Transverse colon (tissue), 4 donors: ENCODE measurements at regions not wholly inside any gene's neighbourhood (a gene's known extent, or its start where the extent isn't known, plus 50 kb on each side); places are given as distances from the start of the nearest gene placed in this dataset.
"Not testable (repeated sequence)": the region's sequence is repeated elsewhere in the genome, so short reads cannot be mapped to it uniquely, and the experiment has no call there.

ENCODE experiments used
- DNase-seq: peaks from one replicate; pipeline ENCODE4 v3.0.0-alpha.2; 2019
- H3K27ac ChIP-seq, 4 donors: fragments of 200-600 bp; sonication (generic); 2 replicates each; pipeline ENCODE4 v1.5.1; 2016 to 2018; ENCODE audit warnings: inconsistent platforms in 4 of 4
- H3K27me3 ChIP-seq: fragments of 200-600 bp; sonication (generic); 2 replicates; pipeline ENCODE4 v1.5.1; 2017; ENCODE audit warnings: inconsistent platforms
- H3K36me3 ChIP-seq, 4 donors: fragments of 200-600 bp; sonication (generic); 2 replicates each; pipeline ENCODE4 v1.5.1; 2017 to 2019; ENCODE audit warnings: inconsistent platforms in 4 of 4
- H3K4me1 ChIP-seq, 4 donors: fragments of 200-600 bp; sonication (generic); 2 replicates each; pipeline ENCODE4 v1.5.1; 2017 to 2020; ENCODE audit warnings: inconsistent platforms in 4 of 4
- H3K4me3 ChIP-seq, 4 donors: fragments of 200-600 bp; sonication (generic); 1 replicate in 1 of 4; 2 replicates in 3 of 4; pipeline versions ENCODE4 v1.5.1 to v1.6.1; 2017 to 2019; ENCODE audit warnings: inconsistent platforms in 4 of 4
- H3K9me3 ChIP-seq, 2 donors: fragments of 200-600 bp; sonication (generic); 2 replicates each; pipeline ENCODE4 v1.5.1; 2017 to 2019; ENCODE audit warnings: inconsistent platforms in 2 of 2
- CTCF ChIP-seq, 5 experiments: fragments of 200-600 bp in 3 of 5; fragments of 450-650 bp in 2 of 5; sonication (generic) in 3 of 5; IDR thresholded peaks; 1 replicate in 2 of 5; 2 replicates in 3 of 5; pipeline ENCODE4 v1.5.1; 2016 to 2017; ENCODE audit warnings: antibody characterized with exemption in 5 of 5, inconsistent platforms in 3 of 5, mild to moderate bottlenecking in 2 of 5, moderate library complexity in 1 of 5
- EP300 ChIP-seq: sonication (generic); formaldehyde crosslinking; IDR thresholded peaks from one replicate; pipeline ENCODE4 v1.6.1; 2017; ENCODE audit warnings: antibody characterized with exemption, low read depth
- POLR2A ChIP-seq: fragments of 450-650 bp; IDR thresholded peaks from one replicate; pipeline ENCODE4 v1.6.1; 2016; ENCODE audit warnings: antibody characterized with exemption, mild to moderate bottlenecking, moderate library complexity
- POLR2AphosphoS5 ChIP-seq, 3 donors: sonication (generic); formaldehyde crosslinking; IDR thresholded peaks; one replicate each; pipeline ENCODE4 v1.6.1; 2016; ENCODE audit warnings: antibody characterized with exemption in 3 of 3
- WGBS, 2 donors: methylation state at CpG; one replicate each; pipeline ENCODE4 v1.1.5; 2018; ENCODE audit warnings: low coverage in 1 of 2; 5-methylcytosine and 5-hydroxymethylcytosine counted together
- in situ Hi-C, 4 donors: fragments of 200-750 bp; cut with MboI; loops; one replicate each; pipeline versions ENCODE4 v1.15.0 to v1.15.1; 2017; ENCODE audit warnings: low sequenced_read_pairs in 3 of 4, low pct_ligation_motif_present in 1 of 4, low pct_unique_long_range_greater_than_20kb in 1 of 4
- intact Hi-C: fragments of 100-400 bp; cut with DNase I; formaldehyde crosslinking; loops from one replicate; pipeline ENCODE4 v1.15.1; 2023; ENCODE audit warnings: low total_unique reads

- TF ChIP-seq POLR2A = no peak
- no peak for TF ChIP-seq CTCF (IDR thresholded peaks at IDR 0.05)
- TF ChIP-seq EP300 = no peak
- Histone ChIP-seq H3K4me3 (no peak overlapping the region), H3K36me3 (no peaks in the 10 kb centered on the region), H3K4me1 (no peaks in the 10 kb centered on the region), H3K27me3 (no peaks in the 10 kb centered on the region), H3K27ac (no peak overlapping the region), H3K9me3 (no peaks in the 10 kb centered on the region)
- in situ Hi-C loops (no loop called here), intact Hi-C loops (no loop called here)
- no peak for DNase-seq
- 72 to 100% methylated on average over 1 to 3 of the region's 3 CpGs for WGBS, 2 donors
These were observed 357.8 kb downstream of the MATN1 start for GRCh38 chr1:30365596-30365995.

GRCh38 chr1:30363031-30363430 lies 360.4 kb downstream of the MATN1 start:
- DNase-seq = no peak
- intact Hi-C loops = no loop called here
- H3K9me3 ChIP-seq = no peaks in the 10 kb centered on the region
- no peak overlapping the region for H3K4me3 ChIP-seq
- H3K4me1 ChIP-seq = no peaks in the 10 kb centered on the region
- 56 to 66% methylated on average over 2 to 3 of the region's 3 CpGs for WGBS, 2 donors
- peaks cover 21% of the 10 kb centered on the region for H3K27me3 ChIP-seq
- TF ChIP-seq POLR2A (no peak), CTCF (IDR thresholded peaks at IDR 0.05) (no peak), EP300 (no peak), POLR2AphosphoS5 (IDR thresholded peaks at IDR 0.05) (no peak)
- no peaks in the 10 kb centered on the region for H3K36me3 ChIP-seq
- H3K27ac ChIP-seq = no peak overlapping the region
- in situ Hi-C loops = no loop called here

GRCh38 chr1:30362603-30362990 lies 360.8 kb downstream of the MATN1 start:
- H3K27ac ChIP-seq = no peak overlapping the region
- no peak for TF ChIP-seq EP300
- TF ChIP-seq CTCF (IDR thresholded peaks at IDR 0.05) = no peak
- TF ChIP-seq POLR2AphosphoS5 (IDR thresholded peaks at IDR 0.05) = no peak
- TF ChIP-seq POLR2A = no peak
- in situ Hi-C loops = no loop called here
- intact Hi-C loops = no loop called here
- H3K4me1 ChIP-seq = no peaks in the 10 kb centered on the region
- H3K27me3 ChIP-seq = peaks cover 21% of the 10 kb centered on the region
- H3K36me3 ChIP-seq = no peaks in the 10 kb centered on the region
- WGBS, 2 donors = 66% methylated on average over 6 of the region's 6 CpGs; no CpG with 5 or more reads in 1 of the 2 donors
- no peak for DNase-seq
- no peak overlapping the region for H3K4me3 ChIP-seq
- H3K9me3 ChIP-seq = no peaks in the 10 kb centered on the region

GRCh38 chr1:30361890-30362602 lies 361.3 kb downstream of the MATN1 start:
- WGBS, 2 donors = 0 to 66% methylated on average over 1 to 9 of the region's 10 CpGs
- H3K4me3 ChIP-seq, H3K9me3 ChIP-seq, intact Hi-C loops, H3K4me1 ChIP-seq, H3K27ac ChIP-seq, H3K36me3 ChIP-seq, DNase-seq, in situ Hi-C loops: not testable (repeated sequence)
- peaks cover 21% of the 10 kb centered on the region for H3K27me3 ChIP-seq

- peaks cover 21% of the 10 kb centered on the region for H3K27me3 ChIP-seq
- H3K4me3 ChIP-seq = no peak overlapping the region
- 53 to 68% methylated on average over 2 to 6 of the region's 7 CpGs for WGBS, 2 donors
- TF ChIP-seq CTCF (IDR thresholded peaks at IDR 0.05) (no peak), POLR2A (no peak), EP300 (no peak), POLR2AphosphoS5 (IDR thresholded peaks at IDR 0.05) (no peak)
- no peak overlapping the region for H3K27ac ChIP-seq
- DNase-seq = no peak
- H3K36me3 ChIP-seq = no peaks in the 10 kb centered on the region
- H3K9me3 ChIP-seq = no peaks in the 10 kb centered on the region
- no peaks in the 10 kb centered on the region for H3K4me1 ChIP-seq
- in situ Hi-C loops (no loop called here), intact Hi-C loops (no loop called here)
These were observed 362.6 kb downstream of the MATN1 start for GRCh38 chr1:30360753-30361152.
